Choroid plexus epithelial cell (primary cell): ENCODE measurements at regions not wholly inside any gene's neighbourhood (a gene's known extent, or its start where the extent isn't known, plus 50 kb on each side); places are given as distances from the start of the nearest gene placed in this dataset.

Source experiments
- DNase-seq: peaks from one replicate; pipeline ENCODE4 v3.0.0-alpha.2; 2010; ENCODE audit warnings: low read depth
- H3K4me3 ChIP-seq: 2 replicates; pipeline ENCODE4 v1.5.1; 2011; ENCODE audit warnings: low read depth, mild to moderate bottlenecking, control low read depth, low read length, moderate library complexity
- CTCF ChIP-seq: conservative IDR thresholded peaks from 2 replicates; pipeline ENCODE4 v1.5.1; 2011; ENCODE audit warnings: low read depth, mild to moderate bottlenecking, control low read depth, inconsistent platforms, low read length, moderate library complexity

GRCh38 chr11:128389461-128389976, 197.8 kb downstream of the ETS1 start:
- H3K4me3 ChIP-seq = no peak overlapping the region
- TF ChIP-seq CTCF = no peak
- no peak for DNase-seq

- no peak overlapping the region for H3K4me3 ChIP-seq
- no peak for DNase-seq
- TF ChIP-seq CTCF = no peak
Observed at GRCh38 chr11:128388206-128388815, 199.0 kb downstream of the ETS1 start.

GRCh38 chr11:128379587-128380580, 207.5 kb downstream of the ETS1 start:
- no peak overlapping the region for H3K4me3 ChIP-seq
- DNase-seq = peak; percentile 18

GRCh38 chr11:128375961-128376360, 211.4 kb downstream of the ETS1 start:
- no peak overlapping the region for H3K4me3 ChIP-seq
- no peak for TF ChIP-seq CTCF
- DNase-seq = no peak

More at GRCh38 chr11:128379587-128380580, 207.5 kb downstream of the ETS1 start:
- no peak for TF ChIP-seq CTCF

- TF ChIP-seq CTCF = no peak
- no peak overlapping the region for H3K4me3 ChIP-seq
- DNase-seq = no peak
Observed at GRCh38 chr11:128374026-128374425, 213.3 kb downstream of the ETS1 start.

- TF ChIP-seq CTCF = no peak
- H3K4me3 ChIP-seq = no peak overlapping the region
- no peak for DNase-seq
Observed at GRCh38 chr11:128372977-128373376, 214.4 kb downstream of the ETS1 start.
